Kidney epithelial cell (primary cell): ENCODE measurements at regions not wholly inside any gene's neighbourhood (a gene's known extent, or its start where the extent isn't known, plus 50 kb on each side); places are given as distances from the start of the nearest gene placed in this dataset.

Experiments
- DNase-seq: peaks from one replicate; pipeline ENCODE4 v3.0.0-alpha.2; 2010; ENCODE audit warnings: low read depth
- H3K27me3 ChIP-seq: 2 replicates; pipeline ENCODE4 v1.6.0; 2011; ENCODE audit warnings: low read length; ENCODE audit not compliant: control insufficient read depth, insufficient read depth
- H3K36me3 ChIP-seq: 2 replicates; pipeline ENCODE4 v1.5.1; 2011; ENCODE audit warnings: low read length; ENCODE audit not compliant: control insufficient read depth, insufficient read depth
- H3K4me3 ChIP-seq: 2 replicates; pipeline ENCODE4 v1.5.1; 2011; ENCODE audit warnings: low read depth, mild to moderate bottlenecking, control low read depth, low read length
- TF ChIP-seq, protein P1 (sequence below): IDR thresholded peaks from 2 replicates; pipeline ENCODE4 v1.5.1; 2011; ENCODE audit warnings: mild to moderate bottlenecking, moderate library complexity, low read length, control low read depth, inconsistent platforms; ENCODE audit not compliant: insufficient read depth, poor library complexity, severe bottlenecking

DNA sequence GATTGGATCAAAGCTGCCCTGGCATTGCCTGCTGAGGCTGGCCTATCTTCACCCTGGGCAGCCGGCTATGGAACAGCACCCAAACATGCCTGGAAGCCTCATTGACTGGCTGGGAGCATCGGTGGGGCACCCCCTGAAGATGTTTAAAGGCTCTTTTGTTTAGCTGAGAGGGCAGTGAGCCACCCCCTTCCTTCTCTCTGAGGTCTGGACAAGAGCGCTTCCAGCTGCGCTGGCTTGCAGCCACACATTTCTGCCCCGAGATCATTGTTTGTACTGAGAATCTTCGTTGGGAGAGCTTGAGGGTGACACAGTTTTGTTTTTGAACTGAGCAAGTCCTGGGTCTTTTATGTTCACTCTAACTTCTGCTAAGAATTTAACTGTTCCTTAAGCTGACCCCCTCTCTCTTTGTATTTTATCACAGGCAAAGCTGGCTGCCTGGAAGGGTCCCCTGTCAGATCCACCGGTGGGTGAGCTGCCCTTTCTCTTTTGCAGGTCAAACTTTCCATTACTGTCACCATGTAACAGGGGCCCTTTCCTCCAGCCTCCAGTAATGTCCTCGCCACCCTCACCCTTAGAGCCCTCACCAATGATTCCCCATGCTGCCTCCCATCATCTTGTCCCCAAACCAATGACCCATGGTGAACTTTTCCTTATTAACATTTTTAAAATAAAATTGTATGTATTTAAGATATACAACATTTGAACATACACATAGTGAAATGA is 212.2 kb downstream of the KIF26A start:
- TF ChIP-seq, protein P1, sequence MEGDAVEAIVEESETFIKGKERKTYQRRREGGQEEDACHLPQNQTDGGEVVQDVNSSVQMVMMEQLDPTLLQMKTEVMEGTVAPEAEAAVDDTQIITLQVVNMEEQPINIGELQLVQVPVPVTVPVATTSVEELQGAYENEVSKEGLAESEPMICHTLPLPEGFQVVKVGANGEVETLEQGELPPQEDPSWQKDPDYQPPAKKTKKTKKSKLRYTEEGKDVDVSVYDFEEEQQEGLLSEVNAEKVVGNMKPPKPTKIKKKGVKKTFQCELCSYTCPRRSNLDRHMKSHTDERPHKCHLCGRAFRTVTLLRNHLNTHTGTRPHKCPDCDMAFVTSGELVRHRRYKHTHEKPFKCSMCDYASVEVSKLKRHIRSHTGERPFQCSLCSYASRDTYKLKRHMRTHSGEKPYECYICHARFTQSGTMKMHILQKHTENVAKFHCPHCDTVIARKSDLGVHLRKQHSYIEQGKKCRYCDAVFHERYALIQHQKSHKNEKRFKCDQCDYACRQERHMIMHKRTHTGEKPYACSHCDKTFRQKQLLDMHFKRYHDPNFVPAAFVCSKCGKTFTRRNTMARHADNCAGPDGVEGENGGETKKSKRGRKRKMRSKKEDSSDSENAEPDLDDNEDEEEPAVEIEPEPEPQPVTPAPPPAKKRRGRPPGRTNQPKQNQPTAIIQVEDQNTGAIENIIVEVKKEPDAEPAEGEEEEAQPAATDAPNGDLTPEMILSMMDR = no peak
- Histone ChIP-seq H3K27me3 (no peaks in the 10 kb centered on the region), H3K4me3 (no peak overlapping the region), H3K36me3 (no peaks in the 10 kb centered on the region)
- DNase-seq = no peak

DNA sequence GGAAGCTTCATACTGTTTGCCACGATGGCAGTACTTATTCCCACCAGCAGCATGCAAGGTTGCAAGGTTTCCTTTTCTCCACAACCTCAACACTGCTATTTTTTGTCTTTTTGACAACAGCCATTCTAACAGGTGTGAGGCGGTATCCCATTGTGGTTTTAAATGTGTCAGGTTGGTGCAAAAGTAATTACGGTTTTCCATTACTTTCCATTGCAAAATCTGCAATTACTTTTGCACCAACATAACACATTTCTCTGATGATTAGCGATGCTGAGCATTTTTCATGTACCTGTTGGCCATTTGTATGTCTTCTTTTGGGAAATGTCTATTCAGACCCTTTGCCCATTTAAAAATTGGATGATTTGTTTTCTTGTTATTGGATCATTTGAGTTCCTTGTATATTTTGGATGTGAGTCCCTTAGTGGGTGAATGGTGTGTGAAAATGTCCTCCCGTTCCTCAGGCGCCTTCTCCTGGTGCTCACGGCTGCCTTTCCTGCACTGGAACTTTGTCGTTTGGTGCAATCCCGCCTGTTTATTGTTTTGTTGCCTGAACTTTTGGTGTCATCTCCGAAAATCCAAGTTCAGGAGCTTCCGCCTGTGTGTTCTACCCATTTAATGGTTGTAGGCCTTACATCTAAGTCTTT is 213.6 kb downstream of the KIF26A start:
- H3K4me3 ChIP-seq = no peak overlapping the region
- TF ChIP-seq, protein P1 = no peak
- H3K27me3 ChIP-seq = no peaks in the 10 kb centered on the region
- no peak for DNase-seq
- no peaks in the 10 kb centered on the region for H3K36me3 ChIP-seq

DNA sequence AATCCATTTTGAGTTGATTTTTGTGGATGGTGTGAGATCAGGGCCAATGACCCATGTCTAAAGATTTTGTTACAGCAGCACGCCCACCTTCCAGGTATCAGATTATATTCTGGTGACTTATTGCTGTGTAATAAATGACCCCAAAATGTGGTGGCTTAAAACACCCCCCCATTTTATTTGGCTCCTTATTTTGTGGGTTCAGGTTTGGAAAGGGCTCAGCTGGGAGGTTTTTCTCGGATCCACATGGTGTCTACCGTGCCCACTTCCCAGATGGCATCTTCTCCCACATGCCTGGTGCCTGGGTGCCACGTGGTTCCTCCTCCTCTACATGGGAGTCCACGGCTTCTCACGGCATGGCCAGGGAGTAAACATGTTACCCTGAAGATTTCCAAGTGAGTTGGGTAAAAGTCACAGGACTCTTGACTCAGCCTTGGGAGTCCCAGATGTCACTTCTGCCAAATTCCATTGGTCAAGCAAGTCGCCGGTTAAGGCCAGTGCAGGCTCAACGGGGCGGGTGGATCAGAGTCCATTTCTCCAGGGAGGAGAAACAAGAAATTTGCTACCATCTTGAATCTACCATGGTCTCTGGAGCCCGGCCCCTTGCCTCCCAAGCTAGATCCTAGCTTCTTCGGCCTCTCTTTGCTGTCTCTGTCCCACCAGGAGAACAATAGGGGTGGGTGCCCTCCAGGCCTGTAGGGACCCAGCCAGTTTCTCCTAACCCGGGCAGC is 214.3 kb downstream of the KIF26A start:
- DNase-seq = no peak
- no peaks in the 10 kb centered on the region for H3K27me3 ChIP-seq
- no peak overlapping the region for H3K4me3 ChIP-seq
- TF ChIP-seq, protein P1 = no peak
- H3K36me3 ChIP-seq = no peaks in the 10 kb centered on the region

DNA sequence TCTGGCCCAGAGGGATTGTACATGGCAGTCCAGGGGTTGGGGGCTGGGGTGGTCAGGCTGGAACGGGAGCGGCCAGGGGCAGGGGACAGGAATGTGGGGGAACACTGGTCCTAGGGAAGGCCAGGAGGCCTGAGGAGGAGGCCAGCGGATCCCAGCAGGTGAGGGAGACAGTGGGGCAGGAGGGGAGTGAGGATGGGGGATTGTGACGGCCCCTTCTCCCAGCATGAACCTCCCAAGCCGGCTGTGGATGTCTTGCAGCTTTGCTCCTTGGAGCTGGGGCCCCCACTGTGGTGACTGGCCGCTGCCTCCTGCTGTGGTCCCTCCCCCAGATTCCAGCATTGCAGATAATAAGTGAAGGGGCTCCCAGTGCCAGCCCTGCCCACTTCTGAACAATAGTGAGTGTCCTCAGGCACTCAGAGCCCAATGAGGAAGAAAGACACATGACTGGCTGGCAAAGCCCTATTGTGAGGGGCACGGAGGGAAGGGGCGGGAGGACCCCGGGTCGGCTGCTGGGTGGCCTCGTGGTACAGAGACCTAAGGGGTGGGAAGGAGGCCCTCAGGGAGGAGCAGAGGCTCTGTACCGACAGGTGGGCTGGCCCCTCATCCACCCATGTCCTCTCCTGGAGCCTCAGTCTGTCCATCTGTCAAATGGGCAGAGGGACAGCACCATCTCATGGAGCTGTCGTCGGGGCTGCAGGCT is 215.0 kb downstream of the KIF26A start:
- DNase-seq = no peak

DNA sequence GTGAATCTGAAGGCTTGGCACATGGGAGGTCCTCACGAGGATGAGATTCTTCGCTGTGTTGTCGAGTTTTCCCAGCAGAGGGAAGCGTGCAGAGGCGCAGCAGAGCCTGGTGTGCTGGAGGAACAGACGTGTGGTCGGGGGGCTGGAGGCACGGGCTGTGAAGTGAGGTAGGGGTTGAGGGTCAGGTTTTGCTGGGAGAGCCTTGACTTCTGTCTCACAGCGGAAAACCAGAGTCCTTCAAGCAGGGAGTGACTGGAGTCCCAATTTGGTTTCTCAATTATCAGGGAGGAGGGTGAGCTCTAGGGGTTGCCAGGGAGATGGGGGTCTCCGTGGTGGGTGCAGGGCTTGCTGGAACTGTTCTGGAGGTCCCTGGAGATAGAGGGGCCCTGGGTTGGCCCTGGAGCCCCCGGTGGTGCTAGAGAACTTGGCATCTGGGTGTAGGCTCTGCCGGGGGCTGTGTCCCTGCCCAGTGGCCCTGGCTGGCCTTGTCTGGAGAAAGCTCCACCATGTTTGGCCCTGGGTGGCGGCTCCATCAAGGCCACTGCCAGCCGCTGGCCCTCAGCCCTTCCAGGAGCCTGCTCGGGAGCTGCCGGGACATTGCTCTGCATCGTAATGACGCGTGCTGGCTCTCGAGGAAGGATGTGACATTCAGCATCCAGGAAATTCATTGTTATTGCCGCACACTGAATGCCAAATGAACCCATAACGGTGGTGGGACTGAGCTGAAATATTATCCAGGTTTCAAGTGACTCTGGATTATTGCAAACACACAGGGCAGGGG is 215.7 kb downstream of the KIF26A start:
- no peak overlapping the region for H3K4me3 ChIP-seq
- no peak for DNase-seq
- no peaks in the 10 kb centered on the region for H3K36me3 ChIP-seq
- H3K27me3 ChIP-seq = no peaks in the 10 kb centered on the region
- TF ChIP-seq, protein P1 = no peak

More for the DNA sequence above, 215.0 kb downstream of the KIF26A start:
- TF ChIP-seq, protein P1 = no peak
- no peaks in the 10 kb centered on the region for H3K36me3 ChIP-seq
- no peaks in the 10 kb centered on the region for H3K27me3 ChIP-seq
- no peak overlapping the region for H3K4me3 ChIP-seq
